HG03469 (cell line): ENCODE measurements at regions not wholly inside any gene's neighbourhood (a gene's known extent, or its start where the extent isn't known, plus 50 kb on each side); places are given as distances from the start of the nearest gene placed in this dataset.
"Not testable (repeated sequence)": the region's sequence is repeated elsewhere in the genome, so short reads cannot be mapped to it uniquely, and the experiment has no call there.

Experiments
- ATAC-seq: cut with Tn5 transposase; IDR thresholded peaks from one replicate; pipeline ENCODE4 v1.9.1; 2021; ENCODE audit warnings: mild to moderate bottlenecking, moderate library complexity, moderate number of reproducible peaks; ENCODE audit not compliant: unreplicated experiment

GRCh38 chr2:196276421-196276820 lies 105.0 kb upstream of the STK17B start:
- ATAC-seq = no peak

DNA sequence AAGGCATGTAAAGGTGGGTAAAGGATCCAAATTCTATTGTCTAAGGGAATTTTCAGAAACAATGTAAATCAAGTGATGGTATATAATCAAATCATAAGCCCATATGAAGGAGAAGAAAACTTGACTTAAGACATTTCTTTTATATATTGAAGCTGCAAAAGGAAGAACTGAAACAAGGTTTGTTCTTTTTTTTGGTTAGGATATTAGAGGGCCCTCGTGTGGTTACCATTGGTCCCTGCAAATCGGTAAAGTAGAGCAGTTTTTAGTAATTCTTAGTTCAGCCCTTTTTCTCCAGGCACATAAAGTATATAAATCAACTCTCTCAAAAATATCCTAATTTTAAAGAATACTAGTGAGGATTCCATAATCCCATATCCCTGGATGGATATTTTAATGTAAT lies 105.6 kb upstream of the STK17B start:
- ATAC-seq = no peak

DNA sequence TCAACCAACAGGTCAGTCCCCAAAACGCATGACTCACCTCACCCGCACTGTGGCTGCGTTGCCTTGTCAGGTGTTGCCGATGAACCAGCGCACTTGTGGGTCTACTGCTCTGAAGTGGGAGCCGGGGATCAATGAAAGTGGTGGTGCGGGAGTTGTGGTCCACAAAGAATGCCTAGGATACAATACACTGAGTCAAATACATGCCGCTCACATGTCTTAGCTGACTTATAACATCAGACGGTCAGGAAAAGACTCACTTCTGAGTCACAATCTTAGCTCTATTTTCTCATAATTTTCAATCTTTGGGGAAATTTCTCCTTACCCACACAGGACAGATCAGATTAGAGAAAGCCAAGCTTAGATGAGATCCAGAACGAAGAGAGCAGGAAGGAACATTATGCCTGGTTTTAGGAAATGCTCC lies 107.1 kb upstream of the STK17B start:
- no peak for ATAC-seq

- ATAC-seq = no peak
Observed at GRCh38 chr2:196279541-196279940, 108.2 kb upstream of the STK17B start.

GRCh38 chr2:196284144-196284844 lies 112.9 kb upstream of the STK17B start:
- ATAC-seq = no peak

GRCh38 chr2:196284866-196285557 lies 113.6 kb upstream of the STK17B start:
- no peak for ATAC-seq

DNA sequence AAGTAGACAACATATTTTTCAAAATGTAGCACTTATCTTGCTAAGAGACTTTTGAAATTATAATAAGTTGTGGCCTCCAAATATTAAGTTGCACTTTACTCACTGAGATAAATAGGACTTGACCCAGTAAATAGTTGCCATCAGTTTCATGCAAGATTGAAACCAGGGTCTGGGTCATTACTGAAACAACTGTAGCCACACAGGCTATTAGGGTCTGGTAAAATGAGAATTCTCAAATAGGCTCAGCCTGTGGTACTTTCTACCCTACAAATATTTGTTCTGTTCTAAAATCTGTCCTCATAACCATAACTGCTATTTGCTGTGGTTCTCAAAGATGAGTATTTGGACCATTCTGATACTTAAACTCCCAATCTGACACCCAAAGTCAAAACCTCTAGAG lies 115.4 kb upstream of the STK17B start:
- no peak for ATAC-seq

GRCh38 chr2:196287523-196287922 lies 116.1 kb upstream of the STK17B start:
- no peak for ATAC-seq

DNA sequence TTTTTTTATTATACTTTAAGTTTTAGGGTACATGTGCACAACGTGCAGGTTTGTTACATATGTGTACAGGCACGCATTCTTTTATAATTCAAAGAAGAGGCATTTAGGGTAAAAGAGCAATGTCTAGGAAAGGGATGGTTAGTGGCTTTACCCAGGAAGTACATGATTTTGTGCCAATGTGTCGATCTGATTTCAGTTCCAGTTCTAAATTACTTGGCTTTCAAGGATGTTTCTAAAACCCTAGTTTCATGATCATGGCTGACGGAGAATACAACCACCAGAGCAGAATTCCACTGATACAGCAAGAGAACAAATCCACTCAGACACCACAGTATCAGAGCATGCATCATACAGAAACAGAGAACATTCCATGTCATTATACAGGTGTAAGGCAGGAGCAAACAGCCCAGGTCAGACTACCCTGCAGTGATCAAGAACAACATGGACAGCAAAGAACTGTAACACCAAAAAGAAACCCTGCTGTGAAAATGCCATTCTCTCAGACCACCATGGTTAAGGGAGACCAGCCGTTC lies 116.7 kb upstream of the STK17B start:
- no peak for ATAC-seq

- ATAC-seq = peak; percentile 27
Observed at GRCh38 chr2:196289000-196289399, 117.6 kb upstream of the STK17B start.

DNA sequence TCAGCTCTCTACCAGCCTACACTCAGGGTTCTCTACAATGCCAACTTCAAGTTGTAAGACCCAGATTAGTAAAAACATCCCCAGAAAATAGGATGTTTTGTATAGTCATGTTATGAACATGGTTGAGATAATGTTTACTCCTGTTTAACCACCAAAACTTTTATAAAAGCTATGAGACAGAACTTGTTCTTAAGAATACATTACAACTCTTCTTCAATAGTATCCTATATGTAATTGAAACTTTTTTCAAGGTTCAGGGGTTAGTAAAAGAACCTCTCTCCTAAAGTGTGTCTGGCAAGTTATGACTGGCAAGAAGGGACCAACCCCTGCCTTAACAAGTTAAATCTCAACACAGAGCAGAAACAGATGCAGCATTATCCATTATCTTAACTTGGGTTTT lies 118.8 kb upstream of the STK17B start:
- ATAC-seq = no peak

- no peak for ATAC-seq
Observed at GRCh38 chr2:196290569-196290968, 119.2 kb upstream of the STK17B start.

DNA sequence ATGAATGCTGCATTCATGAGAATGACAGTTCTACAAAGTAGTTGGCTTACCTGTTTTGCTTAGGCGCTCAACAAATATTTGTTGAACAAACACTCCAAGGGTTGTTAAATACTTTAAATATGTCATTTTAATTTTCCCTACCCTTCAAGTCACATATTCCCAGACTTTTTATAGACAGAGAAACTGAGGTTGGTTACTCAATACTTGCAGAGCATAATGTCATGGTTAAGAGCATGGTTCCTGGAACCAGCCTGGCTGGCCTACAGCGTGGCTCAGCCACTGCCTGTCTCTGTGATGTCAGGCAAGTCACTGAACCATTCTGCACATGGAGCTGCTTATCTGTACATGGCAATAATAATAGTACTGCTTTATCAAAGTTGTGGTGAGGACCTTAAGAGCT lies 120.0 kb upstream of the STK17B start:
- ATAC-seq = no peak

- ATAC-seq = no peak
Observed at GRCh38 chr2:196291873-196292800, 120.8 kb upstream of the STK17B start.

GRCh38 chr2:196293751-196294515 lies 122.6 kb upstream of the STK17B start:
- no peak for ATAC-seq

GRCh38 chr2:196294516-196294909 lies 123.1 kb upstream of the STK17B start:
- ATAC-seq = no peak

GRCh38 chr2:196295005-196295404 lies 123.6 kb upstream of the STK17B start:
- no peak for ATAC-seq

GRCh38 chr2:196298106-196298723 lies 126.8 kb upstream of the STK17B start:
- not testable (repeated sequence) for ATAC-seq

- ATAC-seq = no peak
Observed at GRCh38 chr2:196307775-196308305, 136.5 kb upstream of the STK17B start.

DNA sequence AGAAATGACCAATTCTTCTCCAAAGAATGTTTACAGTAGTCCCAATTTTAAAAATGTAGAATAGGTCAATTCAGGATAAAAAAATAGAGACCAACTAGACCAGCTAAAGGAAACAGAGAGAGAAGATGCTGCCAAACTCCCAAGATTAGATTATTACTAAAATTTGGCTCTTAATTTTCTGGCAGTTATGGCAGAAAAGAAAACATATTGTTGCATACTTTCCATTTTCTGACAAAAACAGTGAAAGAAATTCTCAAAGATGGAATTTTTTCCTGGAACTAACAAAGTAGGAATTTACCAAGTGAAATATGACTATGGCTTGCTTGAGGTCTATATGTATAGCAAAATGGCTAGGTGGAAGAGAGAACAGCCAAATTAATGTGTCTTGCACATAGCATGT lies 138.3 kb upstream of the STK17B start:
- ATAC-seq = no peak
